Stimulated activated CD8-positive, alpha-beta memory T cell treated with anti-CD3 and anti-CD28 coated beads, Interleukin-12 subunit alpha, Interleukin-12 subunit beta, amount 100 ng/mL, for 1 hour (primary cell): ENCODE measurements at regions not wholly inside any gene's neighbourhood (a gene's known extent, or its start where the extent isn't known, plus 50 kb on each side); places are given as distances from the start of the nearest gene placed in this dataset.
"Not testable (repeated sequence)": the region's sequence is repeated elsewhere in the genome, so short reads cannot be mapped to it uniquely, and the experiment has no call there.

ENCODE experiments used
- DNase-seq: peaks from one replicate; pipeline ENCODE4 v3.0.0-alpha.2; 2020; ENCODE audit warnings: low read depth

- not testable (repeated sequence) for DNase-seq
These were observed 664.6 kb upstream of the DPPA4 start for GRCh38 chr3:110001905-110002304.

- no peak for DNase-seq
These were observed 669.6 kb upstream of the DPPA4 start for GRCh38 chr3:110006913-110007312.

GRCh38 chr3:110015231-110015963 is 678.1 kb upstream of the DPPA4 start:
- DNase-seq: no peak

- no peak for DNase-seq
These were observed 679.0 kb upstream of the DPPA4 start for GRCh38 chr3:110016235-110016815.

GRCh38 chr3:110017304-110017703 is 680.0 kb upstream of the DPPA4 start:
- DNase-seq: no peak

GRCh38 chr3:110021659-110022058 is 684.3 kb upstream of the DPPA4 start:
- no peak for DNase-seq

GRCh38 chr3:110023022-110023421 is 685.7 kb upstream of the DPPA4 start:
- DNase-seq: not testable (repeated sequence)

- DNase-seq: no peak
These were observed 689.1 kb upstream of the DPPA4 start for GRCh38 chr3:110026421-110026820.

- no peak for DNase-seq
These were observed 690.2 kb upstream of the DPPA4 start for GRCh38 chr3:110027446-110028080.

GRCh38 chr3:110031975-110032374 is 694.6 kb upstream of the DPPA4 start:
- DNase-seq: no peak

GRCh38 chr3:110059431-110059830 is 722.1 kb upstream of the DPPA4 start:
- no peak for DNase-seq

- no peak for DNase-seq
These were observed 725.4 kb upstream of the DPPA4 start for GRCh38 chr3:110062716-110063115.

GRCh38 chr3:110063178-110063577 is 725.8 kb upstream of the DPPA4 start:
- no peak for DNase-seq

- no peak for DNase-seq
These were observed 728.9 kb upstream of the DPPA4 start for GRCh38 chr3:110066206-110066605.

GRCh38 chr3:110067527-110067926 is 730.2 kb upstream of the DPPA4 start:
- DNase-seq: no peak

- no peak for DNase-seq
These were observed 732.4 kb upstream of the DPPA4 start for GRCh38 chr3:110069761-110070160.

GRCh38 chr3:110070161-110070916 is 733.0 kb upstream of the DPPA4 start:
- DNase-seq: no peak

- no peak for DNase-seq
These were observed 736.7 kb upstream of the DPPA4 start for GRCh38 chr3:110074095-110074494.

GRCh38 chr3:110077093-110077492 is 739.7 kb upstream of the DPPA4 start:
- DNase-seq: no peak

GRCh38 chr3:110093411-110093810 is 756.1 kb upstream of the DPPA4 start:
- DNase-seq: no peak

GRCh38 chr3:110093812-110094401 is 756.6 kb upstream of the DPPA4 start:
- DNase-seq: no peak

GRCh38 chr3:110099711-110100110 is 762.4 kb upstream of the DPPA4 start:
- no peak for DNase-seq
